ENCODE measurements at regions not wholly inside any gene's neighbourhood (a gene's known extent, or its start where the extent isn't known, plus 50 kb on each side); places are given as distances from the start of the nearest gene placed in this dataset.
"Not testable (repeated sequence)": the region's sequence is repeated elsewhere in the genome, so short reads cannot be mapped to it uniquely, and the experiment has no call there.

DNA sequence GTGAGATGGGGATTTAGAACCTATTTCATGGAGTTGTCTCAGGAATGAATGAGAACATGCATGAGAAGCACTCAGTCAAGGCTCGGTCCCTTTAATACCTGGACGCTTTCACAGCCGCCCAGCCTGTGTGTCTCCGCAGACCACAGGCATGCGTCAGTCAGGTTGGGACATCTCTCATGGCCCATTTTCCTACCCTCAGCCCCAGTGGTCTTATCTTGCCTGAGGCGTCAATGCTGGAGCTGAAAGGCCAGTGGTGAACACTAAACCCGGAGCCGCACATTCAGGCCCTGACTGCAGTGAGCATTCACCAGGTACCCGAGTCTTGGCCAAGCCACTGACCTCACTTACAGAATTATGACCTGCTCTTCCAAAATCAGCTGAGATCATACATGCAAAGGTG is 263.2 kb upstream of the RAB4A start:
- POLR2A ChIA-PET = no interaction called here
- CTCF ChIA-PET = interaction anchor here (1.1 to 1.8 kb wide), 2 partner anchors 18 kb away, joined by 4 read pairs; no protein-coding TSS in a partner anchor

DNA sequence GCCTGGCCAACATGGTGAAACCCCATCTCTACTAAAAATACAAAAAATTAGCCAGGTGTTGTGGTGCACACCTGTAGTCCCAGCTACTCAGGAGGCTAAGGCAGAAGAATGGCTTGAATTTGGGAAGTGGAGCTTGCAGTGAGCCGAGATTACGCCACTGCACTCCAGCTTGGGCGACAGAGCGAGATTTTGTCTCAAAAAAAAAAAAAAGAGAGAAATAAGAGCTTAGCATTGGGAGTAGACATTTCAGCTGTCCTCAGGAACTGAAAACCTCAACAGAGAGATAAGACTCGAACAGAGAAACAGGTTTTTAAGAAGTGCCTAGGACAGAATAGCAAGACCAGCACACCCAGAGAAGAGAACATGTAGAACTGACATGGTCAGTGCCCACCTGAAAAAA is 262.6 kb upstream of the RAB4A start:
- DNase-seq = peak in 2 of 3 donors; percentile 33 to 53
- H3K4me1 ChIP-seq (ENCODE audit: control extremely low read depth in 1 of 4, control insufficient read depth in 4 of 4, insufficient read depth in 4 of 4, low read length in 3 of 4); H3K9me3 ChIP-seq (ENCODE audit: control extremely low read depth in 1 of 5, control insufficient read depth in 4 of 5, insufficient read depth in 2 of 5, low read depth in 1 of 5, low read length in 4 of 5); H3K4me3 ChIP-seq (ENCODE audit: control insufficient read depth in 1 of 7, extremely low read depth in 1 of 7, insufficient read depth in 4 of 7, low read depth in 2 of 7, low read length in 6 of 7); H3K27me3 ChIP-seq (replicated peaks in 2 of 5; ENCODE audit: control insufficient read depth in 4 of 5, insufficient read depth in 5 of 5, low read length in 4 of 5); H3K36me3 ChIP-seq (ENCODE audit: control insufficient read depth in 4 of 4, insufficient read depth in 4 of 4, low read length in 3 of 4); H3K27ac ChIP-seq (ENCODE audit: insufficient read depth in 1 of 2, low read depth in 1 of 2, low read length in 2 of 2, poor library complexity in 1 of 2, severe bottlenecking in 2 of 2): not testable (repeated sequence)
- CTCF ChIA-PET = interaction anchor here (1.1 to 1.8 kb wide), 2 partner anchors 17 to 18 kb away, joined by 4 read pairs; no protein-coding TSS in a partner anchor
- WGBS (ENCODE audit: insufficient coverage) = 38% methylated on average over 3 of the region's 5 CpGs
- POLR2A ChIA-PET = interaction anchor here (0.6 kb wide), 1 partner anchor 28 kb away, joined by 3 read pairs; no protein-coding TSS in a partner anchor

More for the DNA sequence above, 263.2 kb upstream of the RAB4A start:
- no peak overlapping the region for H3K27ac ChIP-seq (ENCODE audit: insufficient read depth in 1 of 2, low read depth in 1 of 2, low read length in 2 of 2, poor library complexity in 1 of 2, severe bottlenecking in 2 of 2)
- no peak overlapping the region for H3K4me3 ChIP-seq (ENCODE audit: control insufficient read depth in 1 of 7, extremely low read depth in 1 of 7, insufficient read depth in 4 of 7, low read depth in 2 of 7, low read length in 6 of 7)
- H3K27me3 ChIP-seq (replicated peaks in 2 of 5; ENCODE audit: control insufficient read depth in 4 of 5, insufficient read depth in 5 of 5, low read length in 4 of 5) = no peaks in the 10 kb centered on the region
- no peak for DNase-seq
- no peaks in the 10 kb centered on the region for H3K9me3 ChIP-seq (ENCODE audit: control extremely low read depth in 1 of 5, control insufficient read depth in 4 of 5, insufficient read depth in 2 of 5, low read depth in 1 of 5, low read length in 4 of 5)
- H3K36me3 ChIP-seq (ENCODE audit: control insufficient read depth in 4 of 4, insufficient read depth in 4 of 4, low read length in 3 of 4) = no peaks in the 10 kb centered on the region
- over 99% methylated on average over 8 of the region's 9 CpGs for WGBS (ENCODE audit: insufficient coverage)
- H3K4me1 ChIP-seq (ENCODE audit: control extremely low read depth in 1 of 4, control insufficient read depth in 4 of 4, insufficient read depth in 4 of 4, low read length in 3 of 4) = peaks cover 0 to 3% (median 0%) of the 10 kb centered on the region in 4 experiments

DNA sequence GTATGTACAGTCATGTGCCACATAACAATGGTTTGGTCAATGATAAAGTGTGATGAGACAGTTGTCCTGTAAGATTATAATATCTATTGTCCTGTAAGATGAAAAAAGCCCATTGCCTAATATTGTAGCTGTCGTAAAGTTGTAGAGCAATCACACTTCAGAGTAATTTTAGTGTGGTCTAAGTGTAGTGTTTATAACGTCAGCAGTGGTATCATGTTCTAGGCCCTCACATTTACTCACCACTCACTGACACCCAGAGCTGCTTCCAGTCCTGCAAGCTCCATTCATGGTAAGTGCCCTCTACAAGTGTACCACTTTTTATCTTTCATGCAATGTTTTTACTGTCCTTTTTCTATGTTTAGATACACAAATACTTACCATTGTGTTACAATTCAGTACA is 259.9 kb upstream of the RAB4A start:
- POLR2A ChIA-PET = no interaction called here
- no CpG with 5 or more reads among the region's 2 CpGs for WGBS (ENCODE audit: insufficient coverage)
- no peak for DNase-seq
- Histone ChIP-seq H3K9me3 (ENCODE audit: control extremely low read depth in 1 of 5, control insufficient read depth in 4 of 5, insufficient read depth in 2 of 5, low read depth in 1 of 5, low read length in 4 of 5) (no peaks in the 10 kb centered on the region), H3K36me3 (ENCODE audit: control insufficient read depth in 4 of 4, insufficient read depth in 4 of 4, low read length in 3 of 4) (no peaks in the 10 kb centered on the region), H3K4me1 (ENCODE audit: control extremely low read depth in 1 of 4, control insufficient read depth in 4 of 4, insufficient read depth in 4 of 4, low read length in 3 of 4) (peaks cover 0 to 3% (median 0%) of the 10 kb centered on the region in 4 experiments), H3K4me3 (ENCODE audit: control insufficient read depth in 1 of 7, extremely low read depth in 1 of 7, insufficient read depth in 4 of 7, low read depth in 2 of 7, low read length in 6 of 7) (no peak overlapping the region), H3K27ac (ENCODE audit: insufficient read depth in 1 of 2, low read depth in 1 of 2, low read length in 2 of 2, poor library complexity in 1 of 2, severe bottlenecking in 2 of 2) (no peak overlapping the region), H3K27me3 (replicated peaks in 2 of 5; ENCODE audit: control insufficient read depth in 4 of 5, insufficient read depth in 5 of 5, low read length in 4 of 5) (no peaks in the 10 kb centered on the region)
- CTCF ChIA-PET = interaction anchor here (0.9 kb wide), 1 partner anchor 33 kb away, joined by 3 read pairs; no protein-coding TSS in a partner anchor

DNA sequence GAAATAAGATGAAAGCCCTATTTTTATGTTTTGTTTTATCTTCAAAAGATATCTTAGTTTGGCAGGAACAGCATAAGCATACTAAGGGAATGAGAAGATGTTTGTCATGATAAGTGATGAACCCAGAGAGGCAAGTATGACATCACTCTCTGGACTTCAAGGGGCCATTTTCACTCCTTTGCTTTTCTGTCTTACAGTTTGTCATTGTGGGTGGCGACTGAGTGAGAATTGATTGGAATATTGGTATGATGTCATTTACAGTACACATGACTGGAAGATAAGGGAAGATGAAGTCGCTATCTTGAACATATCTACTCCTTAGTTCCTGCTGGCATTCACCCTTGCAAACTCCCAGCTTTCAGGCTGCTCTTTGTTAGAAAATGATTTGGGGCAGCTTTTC is 258.1 kb upstream of the RAB4A start:
- Histone ChIP-seq H3K9me3 (ENCODE audit: control extremely low read depth in 1 of 5, control insufficient read depth in 4 of 5, insufficient read depth in 2 of 5, low read depth in 1 of 5, low read length in 4 of 5) (no peaks in the 10 kb centered on the region), H3K36me3 (ENCODE audit: control insufficient read depth in 4 of 4, insufficient read depth in 4 of 4, low read length in 3 of 4) (no peaks in the 10 kb centered on the region), H3K27me3 (replicated peaks in 2 of 5; ENCODE audit: control insufficient read depth in 4 of 5, insufficient read depth in 5 of 5, low read length in 4 of 5) (no peaks in the 10 kb centered on the region), H3K4me3 (ENCODE audit: control insufficient read depth in 1 of 7, extremely low read depth in 1 of 7, insufficient read depth in 4 of 7, low read depth in 2 of 7, low read length in 6 of 7) (no peak overlapping the region), H3K27ac (ENCODE audit: insufficient read depth in 1 of 2, low read depth in 1 of 2, low read length in 2 of 2, poor library complexity in 1 of 2, severe bottlenecking in 2 of 2) (no peak overlapping the region), H3K4me1 (ENCODE audit: control extremely low read depth in 1 of 4, control insufficient read depth in 4 of 4, insufficient read depth in 4 of 4, low read length in 3 of 4) (peaks cover 0 to 3% (median 0%) of the 10 kb centered on the region in 4 experiments)
- DNase-seq = no peak
- ChIA-PET POLR2A (no interaction called here), CTCF (no interaction called here)
- WGBS (ENCODE audit: insufficient coverage) = 100% methylated on average over 1 of the region's 2 CpGs

DNA sequence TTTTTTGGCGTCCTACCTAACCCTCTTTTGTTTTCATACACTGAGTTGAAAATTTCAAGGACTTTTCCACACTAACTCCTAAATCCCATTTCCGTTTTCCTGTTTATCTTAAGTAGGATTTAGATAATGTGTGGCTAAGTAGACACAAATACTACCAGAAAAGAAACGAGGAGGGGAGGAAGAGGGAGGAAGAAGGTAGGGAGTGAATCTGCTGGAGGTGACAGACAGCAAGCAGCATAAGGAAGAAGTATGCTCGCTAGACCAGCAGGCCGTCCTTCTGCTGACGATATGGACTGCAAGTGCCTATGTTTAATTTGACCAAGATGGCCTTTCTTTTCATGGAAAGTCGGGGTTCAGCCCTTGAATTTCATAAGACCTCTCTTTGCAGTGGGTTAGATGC is 256.9 kb upstream of the RAB4A start:
- 97% methylated on average over 4 of the region's 7 CpGs for WGBS (ENCODE audit: insufficient coverage)
- ChIA-PET CTCF (no interaction called here), POLR2A (interaction anchor here (1.0 kb wide), 1 partner anchor 77 kb away, joined by 3 read pairs; no protein-coding TSS in a partner anchor)

DNA sequence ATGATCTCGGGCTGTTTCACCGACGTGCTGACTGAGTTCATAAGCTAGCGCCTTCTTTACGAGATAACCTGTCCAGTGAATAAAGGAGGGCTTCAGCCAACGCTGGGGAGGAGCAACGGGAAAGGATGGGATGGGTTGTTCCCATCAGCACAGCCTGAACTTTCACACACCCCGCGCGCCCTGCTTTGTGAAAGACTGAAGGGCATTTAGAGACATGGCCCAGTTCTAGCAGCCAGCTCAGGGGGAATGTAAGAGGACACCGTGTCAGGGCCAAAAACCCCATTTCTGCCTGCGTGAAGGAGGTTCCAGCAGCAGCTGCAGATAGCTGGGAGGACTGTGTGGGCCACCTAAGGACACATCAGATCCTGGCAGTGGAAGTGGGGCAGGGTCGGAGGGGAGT is 255.1 kb upstream of the RAB4A start:
- Histone ChIP-seq H3K4me3 (ENCODE audit: control insufficient read depth in 1 of 7, extremely low read depth in 1 of 7, insufficient read depth in 4 of 7, low read depth in 2 of 7, low read length in 6 of 7) (no peak overlapping the region), H3K36me3 (ENCODE audit: control insufficient read depth in 4 of 4, insufficient read depth in 4 of 4, low read length in 3 of 4) (no peaks in the 10 kb centered on the region), H3K9me3 (ENCODE audit: control extremely low read depth in 1 of 5, control insufficient read depth in 4 of 5, insufficient read depth in 2 of 5, low read depth in 1 of 5, low read length in 4 of 5) (no peaks in the 10 kb centered on the region), H3K4me1 (ENCODE audit: control extremely low read depth in 1 of 4, control insufficient read depth in 4 of 4, insufficient read depth in 4 of 4, low read length in 3 of 4) (no peaks in the 10 kb centered on the region), H3K27me3 (replicated peaks in 2 of 5; ENCODE audit: control insufficient read depth in 4 of 5, insufficient read depth in 5 of 5, low read length in 4 of 5) (no peaks in the 10 kb centered on the region), H3K27ac (ENCODE audit: insufficient read depth in 1 of 2, low read depth in 1 of 2, low read length in 2 of 2, poor library complexity in 1 of 2, severe bottlenecking in 2 of 2) (no peak overlapping the region)
- CTCF ChIA-PET = no interaction called here
- POLR2A ChIA-PET = no interaction called here
- WGBS (ENCODE audit: insufficient coverage) = 94% methylated on average over 12 of the region's 13 CpGs
- no peak for DNase-seq

More for the DNA sequence above, 256.9 kb upstream of the RAB4A start:
- H3K4me1 ChIP-seq (ENCODE audit: control extremely low read depth in 1 of 4, control insufficient read depth in 4 of 4, insufficient read depth in 4 of 4, low read length in 3 of 4) = no peaks in the 10 kb centered on the region
- no peaks in the 10 kb centered on the region for H3K9me3 ChIP-seq (ENCODE audit: control extremely low read depth in 1 of 5, control insufficient read depth in 4 of 5, insufficient read depth in 2 of 5, low read depth in 1 of 5, low read length in 4 of 5)
- no peak for DNase-seq
- no peak overlapping the region for H3K27ac ChIP-seq (ENCODE audit: insufficient read depth in 1 of 2, low read depth in 1 of 2, low read length in 2 of 2, poor library complexity in 1 of 2, severe bottlenecking in 2 of 2)
- H3K36me3 ChIP-seq (ENCODE audit: control insufficient read depth in 4 of 4, insufficient read depth in 4 of 4, low read length in 3 of 4) = no peaks in the 10 kb centered on the region
- H3K27me3 ChIP-seq (replicated peaks in 2 of 5; ENCODE audit: control insufficient read depth in 4 of 5, insufficient read depth in 5 of 5, low read length in 4 of 5) = no peaks in the 10 kb centered on the region
- H3K4me3 ChIP-seq (ENCODE audit: control insufficient read depth in 1 of 7, extremely low read depth in 1 of 7, insufficient read depth in 4 of 7, low read depth in 2 of 7, low read length in 6 of 7) = no peak overlapping the region

DNA sequence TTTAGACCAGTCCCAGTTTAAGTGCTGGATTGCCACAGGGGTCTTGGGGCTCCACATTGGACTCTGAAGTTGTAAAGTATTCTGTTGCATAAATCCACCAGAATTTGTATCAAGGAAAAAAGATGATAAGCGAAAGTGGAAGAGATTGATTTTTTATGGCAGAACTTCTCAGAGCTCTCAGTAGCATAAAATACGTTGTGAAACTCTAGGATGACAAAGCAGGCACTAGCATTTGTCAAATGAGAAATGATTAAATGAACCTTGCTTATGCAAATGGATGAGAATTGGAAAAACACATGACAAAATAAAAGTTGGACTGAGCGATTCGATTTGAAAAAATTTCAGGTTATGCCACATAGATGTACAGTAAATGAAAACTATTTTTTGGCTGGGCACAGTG is 253.8 kb upstream of the RAB4A start:
- no peak overlapping the region for H3K4me3 ChIP-seq (ENCODE audit: control insufficient read depth in 1 of 7, extremely low read depth in 1 of 7, insufficient read depth in 4 of 7, low read depth in 2 of 7, low read length in 6 of 7)
- no peaks in the 10 kb centered on the region for H3K4me1 ChIP-seq (ENCODE audit: control extremely low read depth in 1 of 4, control insufficient read depth in 4 of 4, insufficient read depth in 4 of 4, low read length in 3 of 4)
- no peaks in the 10 kb centered on the region for H3K27me3 ChIP-seq (replicated peaks in 2 of 5; ENCODE audit: control insufficient read depth in 4 of 5, insufficient read depth in 5 of 5, low read length in 4 of 5)
- DNase-seq = no peak
- no peaks in the 10 kb centered on the region for H3K36me3 ChIP-seq (ENCODE audit: control insufficient read depth in 4 of 4, insufficient read depth in 4 of 4, low read length in 3 of 4)
- POLR2A ChIA-PET = no interaction called here
- H3K9me3 ChIP-seq (ENCODE audit: control extremely low read depth in 1 of 5, control insufficient read depth in 4 of 5, insufficient read depth in 2 of 5, low read depth in 1 of 5, low read length in 4 of 5) = no peaks in the 10 kb centered on the region
- CTCF ChIA-PET = interaction anchor here (1.1 kb wide), 1 partner anchor 12 kb away, joined by 4 read pairs; no protein-coding TSS in a partner anchor
- 93% methylated on average over 4 of the region's 4 CpGs for WGBS (ENCODE audit: insufficient coverage)
- H3K27ac ChIP-seq (ENCODE audit: insufficient read depth in 1 of 2, low read depth in 1 of 2, low read length in 2 of 2, poor library complexity in 1 of 2, severe bottlenecking in 2 of 2) = no peak overlapping the region
